GM10266 (cell line): ENCODE measurements at regions not wholly inside any gene's neighbourhood (a gene's known extent, or its start where the extent isn't known, plus 50 kb on each side); places are given as distances from the start of the nearest gene placed in this dataset.

Experiments
- DNase-seq: peaks from one replicate; pipeline ENCODE4 v3.0.0; 2012; ENCODE audit errors: extremely low spot score
- TF ChIP-seq, protein P1 (sequence below): IDR thresholded peaks from 2 replicates; pipeline ENCODE4 v1.5.1; 2012; ENCODE audit warnings: mild to moderate bottlenecking, low read depth; ENCODE audit not compliant: control insufficient read depth, insufficient read depth; ENCODE audit errors: missing control alignments

DNA sequence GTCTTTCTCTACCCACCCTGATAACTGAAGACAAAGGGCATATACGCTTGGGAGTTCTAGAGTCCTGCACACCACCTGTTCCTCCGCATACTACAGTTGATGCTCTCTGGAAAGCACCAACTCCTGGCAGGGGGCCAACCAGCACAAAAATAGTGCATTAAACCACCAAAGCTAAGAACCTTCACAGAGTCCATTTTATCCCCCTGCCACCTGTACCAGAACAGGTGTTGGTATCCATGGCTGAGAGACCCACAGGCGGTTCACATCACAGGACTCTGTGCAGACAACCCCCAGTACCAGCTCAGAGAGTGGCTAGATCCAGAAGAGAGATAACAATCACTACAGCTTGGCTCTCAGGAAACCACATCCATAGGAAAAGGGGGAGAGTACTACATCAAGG lies 114.4 kb upstream of the POU1F1 start:
- DNase-seq = no peak
- TF ChIP-seq, protein P1, sequence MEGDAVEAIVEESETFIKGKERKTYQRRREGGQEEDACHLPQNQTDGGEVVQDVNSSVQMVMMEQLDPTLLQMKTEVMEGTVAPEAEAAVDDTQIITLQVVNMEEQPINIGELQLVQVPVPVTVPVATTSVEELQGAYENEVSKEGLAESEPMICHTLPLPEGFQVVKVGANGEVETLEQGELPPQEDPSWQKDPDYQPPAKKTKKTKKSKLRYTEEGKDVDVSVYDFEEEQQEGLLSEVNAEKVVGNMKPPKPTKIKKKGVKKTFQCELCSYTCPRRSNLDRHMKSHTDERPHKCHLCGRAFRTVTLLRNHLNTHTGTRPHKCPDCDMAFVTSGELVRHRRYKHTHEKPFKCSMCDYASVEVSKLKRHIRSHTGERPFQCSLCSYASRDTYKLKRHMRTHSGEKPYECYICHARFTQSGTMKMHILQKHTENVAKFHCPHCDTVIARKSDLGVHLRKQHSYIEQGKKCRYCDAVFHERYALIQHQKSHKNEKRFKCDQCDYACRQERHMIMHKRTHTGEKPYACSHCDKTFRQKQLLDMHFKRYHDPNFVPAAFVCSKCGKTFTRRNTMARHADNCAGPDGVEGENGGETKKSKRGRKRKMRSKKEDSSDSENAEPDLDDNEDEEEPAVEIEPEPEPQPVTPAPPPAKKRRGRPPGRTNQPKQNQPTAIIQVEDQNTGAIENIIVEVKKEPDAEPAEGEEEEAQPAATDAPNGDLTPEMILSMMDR = no peak

DNA sequence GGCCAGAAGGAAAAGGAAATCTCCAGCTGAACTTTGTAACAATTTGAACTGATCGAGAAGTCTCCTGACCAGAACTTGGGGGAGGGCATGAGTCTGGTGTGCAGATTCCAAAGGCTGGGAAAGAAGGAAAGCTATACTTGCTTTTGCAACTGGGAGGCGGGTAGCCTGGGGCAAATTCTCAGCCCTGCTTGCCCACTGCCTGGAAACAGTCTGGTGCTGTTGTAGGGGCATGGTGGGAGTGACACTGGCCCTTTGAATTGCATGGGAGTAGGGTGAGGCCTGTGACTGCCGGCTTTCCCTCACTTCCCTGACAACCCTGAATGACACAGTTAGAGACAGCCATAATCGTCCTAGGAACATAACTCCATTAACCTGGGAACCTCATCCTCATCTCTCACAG lies 114.0 kb upstream of the POU1F1 start:
- DNase-seq = no peak
- TF ChIP-seq, protein P1 = no peak

DNA sequence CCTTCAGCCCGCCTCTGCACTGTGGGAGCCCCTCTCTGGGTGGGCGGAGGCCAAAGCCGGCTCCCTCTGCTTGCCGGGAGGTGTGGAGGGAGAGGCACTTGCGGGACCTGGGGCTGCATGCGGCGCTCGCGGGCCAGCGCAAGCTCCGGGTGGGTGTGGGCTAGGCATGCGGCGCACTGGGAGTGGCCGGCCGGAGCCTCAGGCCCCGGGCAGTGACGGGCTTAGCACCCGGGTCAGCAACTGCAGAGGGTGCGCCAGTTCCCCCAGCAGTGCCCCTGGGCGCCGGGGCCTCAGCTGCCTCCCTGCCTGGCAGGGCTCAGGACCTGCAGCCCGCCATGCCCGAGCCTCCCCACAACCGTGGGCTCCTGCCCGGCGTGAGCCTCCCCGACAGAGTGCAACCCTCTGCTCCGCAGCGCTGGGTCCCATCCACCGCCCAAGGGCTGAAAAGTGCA lies 98.9 kb upstream of the POU1F1 start:
- no peak for DNase-seq
- TF ChIP-seq, protein P1 = no peak

DNA sequence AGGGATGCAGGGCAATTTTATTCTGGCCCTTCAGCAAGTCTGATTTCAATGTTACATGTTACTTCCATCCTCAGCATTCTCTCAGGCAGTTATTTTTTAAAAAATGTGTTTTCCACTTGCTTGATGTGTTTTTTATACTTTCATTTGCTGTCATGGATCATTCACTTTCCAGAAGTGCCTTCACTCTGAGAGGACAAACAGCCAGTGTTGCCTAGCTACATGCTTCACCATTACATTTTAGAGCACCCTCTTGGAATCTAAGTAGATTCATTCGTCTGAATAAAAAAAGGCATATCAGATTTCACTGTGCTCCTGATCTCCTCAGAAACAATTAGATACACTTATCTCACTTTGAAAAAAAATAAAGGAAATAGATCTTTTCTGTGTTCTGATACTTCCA lies 93.6 kb upstream of the POU1F1 start:
- no peak for DNase-seq
- TF ChIP-seq, protein P1 = no peak

DNA sequence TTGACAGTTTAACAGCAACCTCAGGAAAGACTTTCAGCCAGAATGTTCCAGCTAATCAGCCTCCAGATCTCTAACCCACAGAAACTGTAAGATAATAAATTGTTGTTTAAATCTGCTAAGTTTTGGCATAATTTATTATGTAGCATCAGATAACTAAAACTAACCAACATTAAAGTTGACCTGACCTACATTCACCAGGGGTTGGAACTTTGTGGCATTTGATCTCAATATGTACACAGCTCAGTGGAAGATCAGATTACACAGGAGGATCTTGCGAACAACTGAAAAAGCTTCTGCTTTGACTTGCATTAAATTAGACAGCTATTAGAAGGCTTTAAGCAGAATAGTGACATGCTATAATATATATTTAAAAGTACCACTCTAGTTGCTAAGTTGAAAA lies 91.4 kb upstream of the POU1F1 start:
- no peak for DNase-seq
- TF ChIP-seq, protein P1 = no peak

DNA sequence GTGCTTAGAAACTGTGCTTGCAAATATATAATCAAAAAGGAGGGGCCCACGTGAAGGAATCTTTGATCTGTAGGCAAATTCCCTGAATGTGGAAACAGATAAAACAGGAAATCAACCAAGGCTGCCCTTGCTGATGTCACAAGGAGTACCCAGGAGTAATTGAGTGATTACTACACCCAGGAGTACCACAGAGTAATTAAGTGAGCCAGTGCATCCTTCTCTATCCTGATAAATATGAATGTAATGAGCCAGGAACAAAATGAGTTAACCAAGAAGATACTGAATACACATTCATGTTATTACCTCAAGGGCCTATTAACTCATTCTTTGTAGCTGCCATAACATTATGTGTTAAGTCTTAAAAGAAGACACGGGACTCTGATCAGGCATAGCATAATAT lies 87.3 kb upstream of the POU1F1 start:
- TF ChIP-seq, protein P1 = no peak

DNA sequence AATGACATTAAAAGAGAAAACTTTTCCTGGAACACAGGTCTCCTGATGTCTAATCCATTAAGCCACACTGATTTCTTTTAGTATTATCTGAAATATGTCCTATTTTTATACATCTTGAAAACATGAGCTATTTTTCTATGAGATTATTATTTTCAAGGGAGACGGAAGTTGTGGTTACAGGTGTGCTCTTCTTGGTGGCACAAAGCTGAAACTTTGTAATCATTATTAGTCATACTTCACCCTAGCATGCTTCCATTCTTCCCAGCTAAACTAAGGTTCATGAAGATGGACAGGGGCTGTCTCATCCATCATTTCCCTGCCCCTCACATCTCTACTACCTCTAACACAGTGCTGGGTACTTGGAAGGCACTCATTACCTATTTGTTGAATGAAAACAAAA lies 85.6 kb upstream of the POU1F1 start:
- DNase-seq = no peak
- TF ChIP-seq, protein P1 = no peak

More for the DNA sequence above, 87.3 kb upstream of the POU1F1 start:
- no peak for DNase-seq
